LNCAP (cell line): ENCODE measurements at regions not wholly inside any gene's neighbourhood (a gene's known extent, or its start where the extent isn't known, plus 50 kb on each side); places are given as distances from the start of the nearest gene placed in this dataset.

Source experiments
- TF ChIP-seq, protein P1 (sequence below): fragments of 450-650 bp; IDR thresholded peaks from 2 replicates; pipeline ENCODE4 v1.5.1; 2017; ENCODE audit warnings: mild to moderate bottlenecking

DNA sequence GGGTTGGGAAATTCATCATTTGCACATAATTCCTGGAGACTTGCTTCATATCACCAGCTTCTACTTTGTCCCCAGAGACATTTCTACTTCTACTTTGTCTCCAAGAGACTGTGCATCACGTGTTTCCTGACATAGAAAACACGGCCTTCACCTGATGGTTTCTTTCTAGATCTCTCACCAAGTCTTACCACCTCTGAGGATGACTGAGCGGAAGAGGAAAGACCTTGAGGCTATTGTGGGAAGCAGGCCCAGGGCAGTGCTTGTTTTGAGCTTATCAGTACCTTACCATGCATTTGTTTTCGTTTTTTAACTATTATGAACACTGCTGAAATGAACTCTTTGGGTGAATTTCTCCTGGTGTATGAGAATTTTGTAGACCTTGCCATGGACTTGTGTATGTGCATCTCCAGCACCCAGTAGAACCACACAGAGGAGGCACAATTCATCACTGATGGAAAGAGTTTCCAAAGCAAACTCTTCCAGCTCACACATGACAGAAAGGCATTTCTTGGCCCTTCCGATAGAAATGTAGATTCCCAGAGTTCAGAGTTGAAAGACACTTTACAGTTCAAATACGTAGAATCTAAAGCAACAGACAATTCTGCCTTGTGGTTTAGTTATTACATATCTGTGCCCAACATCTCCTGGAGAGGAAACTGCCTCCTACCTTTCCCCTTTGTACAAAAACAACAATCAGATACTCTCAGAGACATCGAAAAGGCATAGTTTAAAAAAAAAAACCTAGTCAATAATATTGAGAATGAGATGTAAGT lies 434.7 kb downstream of the FUT8 start:
- TF ChIP-seq, protein P1, sequence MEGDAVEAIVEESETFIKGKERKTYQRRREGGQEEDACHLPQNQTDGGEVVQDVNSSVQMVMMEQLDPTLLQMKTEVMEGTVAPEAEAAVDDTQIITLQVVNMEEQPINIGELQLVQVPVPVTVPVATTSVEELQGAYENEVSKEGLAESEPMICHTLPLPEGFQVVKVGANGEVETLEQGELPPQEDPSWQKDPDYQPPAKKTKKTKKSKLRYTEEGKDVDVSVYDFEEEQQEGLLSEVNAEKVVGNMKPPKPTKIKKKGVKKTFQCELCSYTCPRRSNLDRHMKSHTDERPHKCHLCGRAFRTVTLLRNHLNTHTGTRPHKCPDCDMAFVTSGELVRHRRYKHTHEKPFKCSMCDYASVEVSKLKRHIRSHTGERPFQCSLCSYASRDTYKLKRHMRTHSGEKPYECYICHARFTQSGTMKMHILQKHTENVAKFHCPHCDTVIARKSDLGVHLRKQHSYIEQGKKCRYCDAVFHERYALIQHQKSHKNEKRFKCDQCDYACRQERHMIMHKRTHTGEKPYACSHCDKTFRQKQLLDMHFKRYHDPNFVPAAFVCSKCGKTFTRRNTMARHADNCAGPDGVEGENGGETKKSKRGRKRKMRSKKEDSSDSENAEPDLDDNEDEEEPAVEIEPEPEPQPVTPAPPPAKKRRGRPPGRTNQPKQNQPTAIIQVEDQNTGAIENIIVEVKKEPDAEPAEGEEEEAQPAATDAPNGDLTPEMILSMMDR, result no peak

DNA sequence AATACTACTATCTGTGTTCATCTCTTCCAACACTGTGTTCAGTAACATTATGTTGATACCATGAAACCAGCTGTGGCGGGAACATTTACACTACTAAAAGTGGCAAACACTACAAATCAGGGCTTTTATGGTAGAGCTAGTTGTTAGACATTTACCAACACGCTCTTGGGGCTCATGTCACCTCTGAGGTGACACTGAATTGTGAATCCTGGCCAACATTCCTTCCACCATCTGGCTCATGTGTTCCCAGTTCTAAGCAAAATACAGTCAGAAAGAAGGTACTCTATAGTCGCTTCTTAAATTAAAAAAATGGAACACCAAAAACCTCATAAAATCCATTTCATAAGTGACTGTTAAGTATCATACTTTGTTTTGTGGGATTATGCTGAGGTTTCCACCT lies 436.6 kb downstream of the FUT8 start:
- TF ChIP-seq, protein P1, result no peak

DNA sequence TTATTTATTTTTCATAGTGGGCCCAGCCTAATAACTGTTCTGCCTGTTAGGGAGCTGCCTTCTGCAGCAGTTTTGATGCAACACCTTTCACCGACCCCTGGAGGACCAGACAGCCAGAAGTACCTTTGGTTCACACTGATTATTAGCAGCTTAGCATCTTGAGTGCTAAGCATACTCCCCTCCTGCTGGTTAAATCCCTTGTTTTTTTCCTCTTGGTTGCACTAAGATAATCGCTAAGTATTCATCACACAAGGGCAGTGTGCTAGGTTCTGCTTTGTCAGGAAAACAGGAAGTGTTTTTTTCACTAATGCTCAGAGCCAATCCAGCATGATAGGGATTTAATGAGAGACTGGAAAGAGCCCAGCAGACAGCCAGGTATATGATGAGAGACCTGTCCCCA lies 437.0 kb downstream of the FUT8 start:
- TF ChIP-seq, protein P1, result no peak

DNA sequence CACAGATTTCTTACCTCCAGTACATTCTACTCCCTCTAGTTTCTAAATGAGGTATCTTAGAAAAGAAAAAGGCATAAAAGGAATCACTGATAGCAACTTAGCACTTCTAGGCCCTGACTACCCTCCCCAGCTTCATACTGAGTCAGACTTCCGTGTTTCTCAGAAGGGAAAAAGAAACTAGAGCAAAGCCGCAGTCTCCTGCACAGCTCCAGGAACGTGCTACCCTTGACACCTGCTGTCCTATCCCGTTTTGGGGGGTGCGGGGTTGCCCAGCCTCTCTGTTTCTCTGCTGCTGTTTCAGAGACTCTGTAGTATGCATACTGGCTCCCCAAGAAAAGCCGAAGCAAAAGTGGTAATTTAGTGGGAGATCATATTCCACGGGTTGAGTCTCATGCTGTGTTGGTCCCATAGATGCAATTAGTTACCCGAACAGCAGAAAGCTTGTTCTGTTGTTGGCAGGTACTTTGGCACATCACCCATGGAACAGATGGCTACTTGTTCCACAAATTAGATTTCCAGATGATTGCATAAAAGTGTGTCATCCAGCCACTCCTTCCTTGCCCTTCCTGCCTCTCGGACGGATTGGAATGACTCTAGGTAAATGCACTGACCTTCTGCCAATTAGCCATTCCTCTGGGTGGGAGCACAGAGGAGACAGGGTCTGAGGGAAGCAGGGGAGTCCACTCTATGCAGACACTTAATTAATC lies 438.1 kb downstream of the FUT8 start:
- TF ChIP-seq, protein P1, result no peak

DNA sequence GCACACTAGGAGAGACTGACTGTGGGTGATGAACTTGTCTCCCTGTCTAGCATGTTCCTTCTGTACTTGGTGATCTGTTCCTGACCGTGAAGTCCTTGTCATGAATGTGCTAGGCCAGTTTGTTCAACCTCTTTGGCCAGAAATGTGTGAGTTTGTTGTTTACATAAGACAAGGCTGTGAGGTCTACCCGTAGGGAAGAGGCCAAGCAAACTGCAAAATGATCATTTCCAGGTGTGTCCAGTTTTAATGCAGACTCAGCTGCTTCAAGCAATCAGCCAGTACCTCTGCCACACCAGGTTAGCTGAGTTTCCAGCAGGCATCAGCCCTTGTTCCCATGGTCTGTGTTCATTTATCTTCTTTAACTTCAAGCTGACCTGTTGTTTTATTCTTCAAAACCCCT lies 440.2 kb downstream of the FUT8 start:
- TF ChIP-seq, protein P1, result no peak

DNA sequence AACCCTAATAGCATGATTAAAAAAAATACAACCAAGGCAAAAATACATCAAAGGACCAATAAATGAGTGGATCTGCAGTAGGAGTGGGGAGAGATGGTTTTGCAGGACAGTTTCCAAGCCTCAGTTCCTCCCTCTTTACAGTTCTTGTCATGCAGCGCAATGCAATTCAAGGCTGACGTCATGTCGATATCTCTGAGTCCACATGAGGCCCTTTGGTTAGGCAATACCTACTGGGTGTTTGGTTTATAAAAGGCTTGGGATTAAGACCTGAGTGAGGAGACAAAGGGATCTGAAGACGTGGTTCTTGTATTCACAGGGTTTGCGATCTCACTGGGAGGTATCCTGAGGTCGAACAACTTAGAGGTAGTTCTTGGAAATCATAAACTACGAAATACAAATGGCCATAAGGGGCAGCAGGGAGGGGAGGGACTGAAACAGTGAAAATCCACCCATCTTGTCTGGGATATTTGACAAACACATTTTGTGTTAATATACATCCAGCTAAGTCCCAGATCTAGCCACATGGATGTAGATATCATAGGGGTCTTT lies 441.0 kb downstream of the FUT8 start:
- TF ChIP-seq, protein P1, result no peak

DNA sequence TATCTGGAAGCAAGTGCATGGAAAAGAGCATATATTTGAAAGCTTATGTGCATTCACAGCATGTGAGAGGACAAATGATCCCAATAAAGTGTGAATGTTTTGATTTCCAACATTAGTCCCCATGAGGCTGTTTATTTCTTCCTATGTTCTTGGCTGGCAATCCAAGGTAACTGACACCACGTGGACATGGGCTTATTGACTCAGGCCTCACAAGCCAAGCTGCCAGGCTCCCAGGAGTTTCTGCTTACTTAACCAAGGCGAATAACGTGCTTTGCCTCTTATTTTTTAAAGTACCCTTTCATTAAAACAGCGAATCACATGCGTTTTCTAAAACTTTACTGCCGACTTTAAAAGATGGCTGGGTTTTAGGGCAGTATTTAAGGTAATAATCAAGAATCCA lies 441.7 kb downstream of the FUT8 start:
- TF ChIP-seq, protein P1, result no peak
